GM20000 (cell line): ENCODE measurements at regions not wholly inside any gene's neighbourhood (a gene's known extent, or its start where the extent isn't known, plus 50 kb on each side); places are given as distances from the start of the nearest gene placed in this dataset.
"Not testable (repeated sequence)": the region's sequence is repeated elsewhere in the genome, so short reads cannot be mapped to it uniquely, and the experiment has no call there.

ENCODE experiments used
- DNase-seq: peaks from one replicate; pipeline ENCODE4 v3.0.0; 2012; ENCODE audit warnings: low spot score
- CTCF ChIP-seq: IDR thresholded peaks from 2 replicates; pipeline ENCODE4 v1.5.1; 2012; ENCODE audit warnings: mild to moderate bottlenecking, control low read depth; ENCODE audit errors: extremely low read depth, missing control alignments

GRCh38 chr1:184836934-184837895, 82.6 kb upstream of the EDEM3 start:
- DNase-seq: no peak
- TF ChIP-seq CTCF: no peak

- DNase-seq: no peak
- no peak for TF ChIP-seq CTCF
Measured at GRCh38 chr1:184836141-184836540, 81.5 kb upstream of the EDEM3 start.

GRCh38 chr1:184833994-184834393, 79.3 kb upstream of the EDEM3 start:
- not testable (repeated sequence) for DNase-seq

GRCh38 chr1:184832517-184832916, 77.9 kb upstream of the EDEM3 start:
- TF ChIP-seq CTCF: no peak
- DNase-seq: no peak

- DNase-seq: not testable (repeated sequence)
Measured at GRCh38 chr1:184829496-184829895, 74.8 kb upstream of the EDEM3 start.

GRCh38 chr1:184828369-184828717, 73.7 kb upstream of the EDEM3 start:
- TF ChIP-seq CTCF: no peak
- DNase-seq: no peak

GRCh38 chr1:184827600-184828368, 73.1 kb upstream of the EDEM3 start:
- DNase-seq: no peak
- TF ChIP-seq CTCF: no peak

GRCh38 chr1:184826001-184826400, 71.3 kb upstream of the EDEM3 start:
- DNase-seq: no peak
- no peak for TF ChIP-seq CTCF
